RWPE1 (cell line): ENCODE measurements at regions not wholly inside any gene's neighbourhood (a gene's known extent, or its start where the extent isn't known, plus 50 kb on each side); places are given as distances from the start of the nearest gene placed in this dataset.

Experiments used
- CTCF ChIA-PET: fragments of 350-600 bp; sonication (Branson Sonifier 250); formaldehyde crosslinking; extraction: SDS; loops from one replicate; lab custom pipeline; 2021; lab: Yijun Ruan, JAX
- POLR2A ChIA-PET: fragments of 400-600 bp; formaldehyde crosslinking; extraction: SDS; loops from one replicate; lab custom pipeline; 2020; ENCODE audit warnings: antibody characterized with exemption; ENCODE audit not compliant: low non-redundant PET; lab: Yijun Ruan, JAX
- DNase-seq: peaks from one replicate; pipeline ENCODE4 v3.0.0; 2012; ENCODE audit warnings: low spot score
- H3K27ac ChIP-seq: fragments of 450-650 bp; 2 replicates; pipeline ENCODE4 v1.5.1; 2017
- CTCF ChIP-seq: fragments of 450-650 bp; conservative IDR thresholded peaks from 2 replicates; pipeline ENCODE4 v1.5.1; 2017; ENCODE audit warnings: low read depth, mild to moderate bottlenecking

- TF ChIP-seq CTCF = no peak
- no peak overlapping the region for H3K27ac ChIP-seq
- CTCF ChIA-PET = interaction anchor here (0.6 kb wide), 1 partner anchor 26 kb away, joined by 3 read pairs; no protein-coding TSS in a partner anchor
- no peak for DNase-seq
- POLR2A ChIA-PET = no interaction called here
Measured at GRCh38 chr11:36985562-36985961, 387.5 kb upstream of the RAG2 start.

GRCh38 chr11:36976741-36977140, 378.7 kb upstream of the RAG2 start:
- no peak overlapping the region for H3K27ac ChIP-seq
- DNase-seq = no peak
- TF ChIP-seq CTCF = no peak
- CTCF ChIA-PET = interaction anchor here (0.6 kb wide), 1 partner anchor 50 kb away, joined by 3 read pairs; no protein-coding TSS in a partner anchor
- POLR2A ChIA-PET = no interaction called here

- TF ChIP-seq CTCF = no peak
- DNase-seq = no peak
- no peak overlapping the region for H3K27ac ChIP-seq
- POLR2A ChIA-PET = no interaction called here
- CTCF ChIA-PET = interaction anchor here (0.6 kb wide), 1 partner anchor 182 kb away, joined by 4 read pairs; no protein-coding TSS in a partner anchor
Measured at GRCh38 chr11:36974771-36975170, 376.7 kb upstream of the RAG2 start.

DNA sequence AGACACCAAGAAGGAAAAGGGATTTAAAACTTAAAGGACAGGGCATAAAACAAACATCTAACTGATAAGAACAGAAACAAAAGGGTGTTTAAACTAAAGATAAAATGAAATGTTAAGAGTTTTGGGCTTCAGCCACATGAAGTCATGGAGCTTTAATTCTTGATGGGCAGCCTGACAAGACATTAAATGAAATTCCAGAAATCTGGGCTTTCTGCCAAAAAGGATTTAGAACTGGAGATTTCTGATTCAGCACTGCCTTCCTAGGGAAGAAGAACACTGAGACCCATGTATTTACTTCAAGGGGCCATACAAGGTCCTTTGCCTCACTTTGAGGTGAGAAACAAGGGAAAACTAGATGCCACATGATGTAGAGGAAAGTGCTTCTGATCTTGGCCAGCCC, 355.9 kb upstream of the RAG2 start:
- TF ChIP-seq CTCF = no peak
- no peak for DNase-seq
- CTCF ChIA-PET = no interaction called here

GRCh38 chr11:36948460-36949127, 350.6 kb upstream of the RAG2 start:
- no peak for TF ChIP-seq CTCF
- CTCF ChIA-PET = interaction anchor here (0.7 kb wide), 1 partner anchor 1285 kb away, joined by 3 read pairs; no protein-coding TSS in a partner anchor
- POLR2A ChIA-PET = no interaction called here
- H3K27ac ChIP-seq = no peak overlapping the region
- DNase-seq = no peak

More for the DNA sequence above, 355.9 kb upstream of the RAG2 start:
- H3K27ac ChIP-seq = no peak overlapping the region
- POLR2A ChIA-PET = no interaction called here

GRCh38 chr11:36945384-36945783, 347.3 kb upstream of the RAG2 start:
- DNase-seq = peak; percentile 11
- H3K27ac ChIP-seq = no peak overlapping the region
- peak; percentile 53 for TF ChIP-seq CTCF
- POLR2A ChIA-PET = no interaction called here
- CTCF ChIA-PET = interaction anchor here (0.6 to 0.9 kb wide), 5 partner anchors 263 to 1409 kb away, joined by 3 to 4 read pairs (median 3); no protein-coding TSS in a partner anchor
